ENCODE measurements at regions not wholly inside any gene's neighbourhood (a gene's known extent, or its start where the extent isn't known, plus 50 kb on each side); places are given as distances from the start of the nearest gene placed in this dataset.

GRCh38 chr13:65417953-65418352 lies 1812.2 kb downstream of the PCDH9 start:
- no peak for TF ChIP-seq CTCF (IDR thresholded peaks at IDR 0.05)
- Histone ChIP-seq H3K27ac (no peak overlapping the region), H3K27me3 (replicated peaks; ENCODE audit: insufficient read depth) (no peaks in the 10 kb centered on the region), H3K9me3 (no peaks in the 10 kb centered on the region), H3K4me1 (ENCODE audit: control insufficient read depth in 1 of 2, low read depth in 2 of 2) (no peaks in the 10 kb centered on the region), H3K36me3 (no peaks in the 10 kb centered on the region), H3K4me3 (no peak overlapping the region)
- ATAC-seq (ENCODE audit: insufficient number of reproducible peaks, low FRiP score, low read depth), result no peak
- DNase-seq (ENCODE audit: low spot score), result no peak

- DNase-seq (ENCODE audit: low spot score), result no peak
- Histone ChIP-seq H3K9me3 (no peaks in the 10 kb centered on the region), H3K36me3 (no peaks in the 10 kb centered on the region), H3K4me1 (ENCODE audit: control insufficient read depth in 1 of 2, low read depth in 2 of 2) (no peaks in the 10 kb centered on the region), H3K27ac (no peak overlapping the region), H3K4me3 (no peak overlapping the region), H3K27me3 (replicated peaks; ENCODE audit: insufficient read depth) (no peaks in the 10 kb centered on the region)
- no peak for ATAC-seq (ENCODE audit: insufficient number of reproducible peaks, low FRiP score, low read depth)
- TF ChIP-seq CTCF (IDR thresholded peaks at IDR 0.05), result no peak
Measured at GRCh38 chr13:65416784-65417183, 1813.4 kb downstream of the PCDH9 start.

GRCh38 chr13:65414187-65414586 lies 1815.9 kb downstream of the PCDH9 start:
- Histone ChIP-seq H3K9me3 (no peaks in the 10 kb centered on the region), H3K4me1 (ENCODE audit: control insufficient read depth in 1 of 2, low read depth in 2 of 2) (no peaks in the 10 kb centered on the region), H3K27me3 (replicated peaks; ENCODE audit: insufficient read depth) (no peaks in the 10 kb centered on the region), H3K27ac (no peak overlapping the region), H3K4me3 (no peak overlapping the region), H3K36me3 (no peaks in the 10 kb centered on the region)
- TF ChIP-seq CTCF (IDR thresholded peaks at IDR 0.05), result no peak
- ATAC-seq (ENCODE audit: insufficient number of reproducible peaks, low FRiP score, low read depth), result no peak
- DNase-seq (ENCODE audit: low spot score), result no peak

GRCh38 chr13:65411521-65411920 lies 1818.6 kb downstream of the PCDH9 start:
- Histone ChIP-seq H3K36me3 (no peaks in the 10 kb centered on the region), H3K9me3 (no peaks in the 10 kb centered on the region), H3K4me3 (no peak overlapping the region), H3K4me1 (ENCODE audit: control insufficient read depth in 1 of 2, low read depth in 2 of 2) (no peaks in the 10 kb centered on the region), H3K27me3 (replicated peaks; ENCODE audit: insufficient read depth) (no peaks in the 10 kb centered on the region), H3K27ac (no peak overlapping the region)
- no peak for ATAC-seq (ENCODE audit: insufficient number of reproducible peaks, low FRiP score, low read depth)
- no peak for TF ChIP-seq CTCF (IDR thresholded peaks at IDR 0.05)
- no peak for DNase-seq (ENCODE audit: low spot score)

GRCh38 chr13:65410791-65411190 lies 1819.3 kb downstream of the PCDH9 start:
- DNase-seq (ENCODE audit: low spot score), result no peak
- ATAC-seq (ENCODE audit: insufficient number of reproducible peaks, low FRiP score, low read depth), result no peak
- TF ChIP-seq CTCF (IDR thresholded peaks at IDR 0.05), result no peak
- Histone ChIP-seq H3K27me3 (replicated peaks; ENCODE audit: insufficient read depth) (no peaks in the 10 kb centered on the region), H3K9me3 (no peaks in the 10 kb centered on the region), H3K4me3 (no peak overlapping the region), H3K4me1 (ENCODE audit: control insufficient read depth in 1 of 2, low read depth in 2 of 2) (no peaks in the 10 kb centered on the region), H3K36me3 (no peaks in the 10 kb centered on the region), H3K27ac (no peak overlapping the region)
